Astrocyte (in vitro differentiated cells and primary cell): ENCODE measurements at regions not wholly inside any gene's neighbourhood (a gene's known extent, or its start where the extent isn't known, plus 50 kb on each side); places are given as distances from the start of the nearest gene placed in this dataset.

Experiments used
- DNase-seq: peaks from one replicate; pipeline ENCODE4 v3.0.0-alpha.2; 2010; ENCODE audit warnings: low read depth
- FAIRE-seq: peaks from 2 replicates; lab custom pipeline; 2011; peaks lifted over from hg19 to GRCh38; lab: Jason Lieb, UNC
- H2AFZ ChIP-seq: 2 replicates; pipeline ENCODE4 v1.6.0; 2012; ENCODE audit warnings: low read depth, low read length, inconsistent platforms
- H3K27ac ChIP-seq: 2 replicates; pipeline ENCODE4 v1.5.1; 2011; ENCODE audit warnings: low read depth, low read length, inconsistent platforms
- H3K27me3 ChIP-seq: 2 replicates; pipeline ENCODE4 v1.6.0; 2011; ENCODE audit warnings: low read length, inconsistent platforms; ENCODE audit not compliant: insufficient read depth
- H3K36me3 ChIP-seq: 2 replicates; pipeline ENCODE4 v1.5.1; 2011; ENCODE audit warnings: low read length, inconsistent platforms; ENCODE audit not compliant: insufficient read depth
- H3K4me1 ChIP-seq: 2 replicates; pipeline ENCODE4 v1.5.1; 2011; ENCODE audit warnings: low read length, inconsistent platforms; ENCODE audit not compliant: insufficient read depth
- H3K4me2 ChIP-seq: 2 replicates; pipeline ENCODE4 v1.6.0; 2012; ENCODE audit warnings: low read length, inconsistent platforms
- H3K4me3 ChIP-seq: 2 replicates; pipeline ENCODE4 v1.5.1; 2011; ENCODE audit warnings: low read depth, mild to moderate bottlenecking, low read length, inconsistent platforms; ENCODE audit not compliant: insufficient read depth
- H3K79me2 ChIP-seq: 2 replicates; pipeline ENCODE4 v1.6.0; 2012; ENCODE audit warnings: mild to moderate bottlenecking, low read length, inconsistent platforms; ENCODE audit not compliant: insufficient read depth
- H3K9ac ChIP-seq: 2 replicates; pipeline ENCODE4 v1.6.0; 2012; ENCODE audit warnings: mild to moderate bottlenecking, low read length, inconsistent platforms
- H3K9me3 ChIP-seq: 2 replicates; pipeline ENCODE4 v1.5.1; 2012; ENCODE audit warnings: low read depth, mild to moderate bottlenecking, low read length, inconsistent platforms; ENCODE audit not compliant: insufficient read depth
- H4K20me1 ChIP-seq: 2 replicates; pipeline ENCODE4 v1.6.0; 2012; ENCODE audit warnings: low read length, inconsistent platforms; ENCODE audit not compliant: insufficient read depth
- H3K27ac Mint-ChIP-seq: one replicate; pipeline ENCODE4 v1.8.0; 2021; ENCODE audit warnings: mild to moderate bottlenecking, mixed read lengths; ENCODE audit not compliant: unreplicated experiment
- H3K27me3 Mint-ChIP-seq: one replicate; pipeline ENCODE4 v1.8.0; 2021; ENCODE audit warnings: low read depth, mixed read lengths; ENCODE audit not compliant: unreplicated experiment
- H3K36me3 Mint-ChIP-seq: one replicate; pipeline ENCODE4 v1.8.0; 2021; ENCODE audit warnings: low read depth, mixed read lengths; ENCODE audit not compliant: unreplicated experiment
- H3K4me1 Mint-ChIP-seq: one replicate; pipeline ENCODE4 v1.8.0; 2021; ENCODE audit warnings: low read depth, mixed read lengths; ENCODE audit not compliant: unreplicated experiment
- H3K4me3 Mint-ChIP-seq: one replicate; pipeline ENCODE4 v1.8.0; 2021; ENCODE audit warnings: mild to moderate bottlenecking, moderate library complexity, mixed read lengths; ENCODE audit not compliant: unreplicated experiment
- H3K9me3 Mint-ChIP-seq: one replicate; pipeline ENCODE4 v1.8.0; 2021; ENCODE audit warnings: mild to moderate bottlenecking, mixed read lengths; ENCODE audit not compliant: unreplicated experiment
- EZH2 ChIP-seq: IDR thresholded peaks from 2 replicates; pipeline ENCODE4 v1.6.1; 2012; ENCODE audit warnings: mild to moderate bottlenecking, low read length, inconsistent platforms; ENCODE audit not compliant: insufficient read depth
- TF ChIP-seq, protein P1 (sequence below): IDR thresholded peaks from 2 replicates; pipeline ENCODE4 v1.5.1; 2011; ENCODE audit warnings: low read depth, mild to moderate bottlenecking, inconsistent platforms, low read length, moderate library complexity; ENCODE audit not compliant: insufficient read depth

DNA sequence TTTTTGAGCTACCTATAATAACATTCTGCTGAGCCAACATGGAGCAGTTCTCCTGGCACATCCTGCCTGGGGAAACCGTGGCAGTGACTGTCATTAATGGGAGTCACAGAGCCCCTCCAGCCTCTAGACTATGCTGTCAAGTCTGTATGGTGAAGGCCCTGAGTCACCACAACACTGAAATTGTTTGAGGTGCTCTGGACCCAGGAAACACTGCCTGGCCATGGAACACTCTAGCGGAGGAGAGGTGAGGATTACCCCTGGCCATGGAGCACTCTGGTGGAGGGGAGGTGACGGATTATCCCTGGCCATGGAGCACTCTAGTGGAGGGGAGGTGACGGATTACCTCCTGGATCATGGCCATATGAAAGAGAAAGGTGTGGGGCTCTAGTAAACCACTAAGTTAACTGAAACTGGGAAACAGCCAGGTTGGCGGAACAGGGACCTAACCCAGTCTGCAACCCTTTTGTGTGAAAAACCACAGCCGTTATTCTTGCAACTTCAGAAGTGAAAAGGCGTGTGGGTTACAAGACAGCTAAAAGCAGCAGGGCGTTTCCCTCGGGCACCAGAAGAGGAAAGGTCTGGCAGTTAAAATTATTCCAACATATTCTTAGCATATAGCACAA, 156.7 kb downstream of the KCNJ12 start:
- Histone ChIP-seq H4K20me1 (peaks cover 50% of the 10 kb centered on the region), H3K4me1 (no peaks in the 10 kb centered on the region), H3K9me3 (no peaks in the 10 kb centered on the region), H3K9ac (no peak overlapping the region), H3K4me2 (no peak overlapping the region), H3K27ac (no peak overlapping the region), H2AFZ (no peak overlapping the region), H3K36me3 (peaks cover 16% of the 10 kb centered on the region), H3K27me3 (no peaks in the 10 kb centered on the region), H3K4me3 (no peak overlapping the region), H3K79me2 (peaks cover 22% of the 10 kb centered on the region)
- H3K36me3 Mint-ChIP-seq = peaks cover 11% of the 10 kb centered on the region
- no peaks in the 10 kb centered on the region for H3K27me3 Mint-ChIP-seq
- FAIRE-seq (no peak), DNase-seq (no peak)
- no peaks in the 10 kb centered on the region for H3K4me1 Mint-ChIP-seq
- no peak overlapping the region for H3K4me3 Mint-ChIP-seq
- TF ChIP-seq EZH2 = no peak
- TF ChIP-seq, protein P1, sequence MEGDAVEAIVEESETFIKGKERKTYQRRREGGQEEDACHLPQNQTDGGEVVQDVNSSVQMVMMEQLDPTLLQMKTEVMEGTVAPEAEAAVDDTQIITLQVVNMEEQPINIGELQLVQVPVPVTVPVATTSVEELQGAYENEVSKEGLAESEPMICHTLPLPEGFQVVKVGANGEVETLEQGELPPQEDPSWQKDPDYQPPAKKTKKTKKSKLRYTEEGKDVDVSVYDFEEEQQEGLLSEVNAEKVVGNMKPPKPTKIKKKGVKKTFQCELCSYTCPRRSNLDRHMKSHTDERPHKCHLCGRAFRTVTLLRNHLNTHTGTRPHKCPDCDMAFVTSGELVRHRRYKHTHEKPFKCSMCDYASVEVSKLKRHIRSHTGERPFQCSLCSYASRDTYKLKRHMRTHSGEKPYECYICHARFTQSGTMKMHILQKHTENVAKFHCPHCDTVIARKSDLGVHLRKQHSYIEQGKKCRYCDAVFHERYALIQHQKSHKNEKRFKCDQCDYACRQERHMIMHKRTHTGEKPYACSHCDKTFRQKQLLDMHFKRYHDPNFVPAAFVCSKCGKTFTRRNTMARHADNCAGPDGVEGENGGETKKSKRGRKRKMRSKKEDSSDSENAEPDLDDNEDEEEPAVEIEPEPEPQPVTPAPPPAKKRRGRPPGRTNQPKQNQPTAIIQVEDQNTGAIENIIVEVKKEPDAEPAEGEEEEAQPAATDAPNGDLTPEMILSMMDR = no peak
- no peak overlapping the region for H3K27ac Mint-ChIP-seq
- peaks cover 6% of the 10 kb centered on the region for H3K9me3 Mint-ChIP-seq

DNA sequence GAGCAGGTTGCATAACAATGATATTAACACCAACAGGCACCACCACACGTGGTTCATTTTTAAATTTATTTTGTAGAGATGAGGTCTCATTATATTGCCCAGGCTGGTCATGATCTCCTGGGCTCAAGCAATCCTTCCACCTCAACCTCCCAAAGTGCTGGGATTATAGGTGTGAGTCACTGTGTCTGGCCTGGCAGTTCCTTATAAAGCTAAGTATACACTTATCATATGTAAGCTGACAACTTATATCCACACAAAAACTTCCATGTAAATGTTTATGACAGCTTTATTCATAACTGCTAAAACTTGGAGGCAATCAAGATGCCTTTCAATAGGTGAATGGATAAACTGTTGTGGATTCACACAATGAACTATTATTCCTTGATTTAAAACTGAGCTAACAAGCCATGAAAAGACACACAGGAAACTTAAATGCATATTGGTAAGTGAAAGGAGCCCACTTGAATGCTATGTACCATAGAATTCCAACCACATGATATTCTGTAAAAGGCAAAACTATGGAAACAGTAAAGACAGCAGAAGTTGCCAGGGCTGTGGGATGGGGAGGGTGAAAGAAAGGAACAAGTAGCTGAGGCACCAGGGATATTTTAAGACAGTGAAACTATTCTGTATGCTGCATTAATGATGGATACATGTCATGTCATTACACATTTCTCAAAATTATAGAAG, 156.5 kb upstream of the KCNJ18 start:
- TF ChIP-seq EZH2 = no peak
- TF ChIP-seq, protein P1 = no peak
- H3K27me3 ChIP-seq = no peaks in the 10 kb centered on the region
- H3K4me1 ChIP-seq = no peaks in the 10 kb centered on the region
- H3K4me3 Mint-ChIP-seq = no peak overlapping the region
- peaks cover 16% of the 10 kb centered on the region for H3K36me3 ChIP-seq
- no peak overlapping the region for H3K27ac Mint-ChIP-seq
- DNase-seq (no peak), FAIRE-seq (no peak)
- H3K79me2 ChIP-seq = peaks cover 33% of the 10 kb centered on the region
- H3K27ac ChIP-seq = no peak overlapping the region
- no peaks in the 10 kb centered on the region for H3K27me3 Mint-ChIP-seq
- no peak overlapping the region for H3K4me2 ChIP-seq
- H3K4me1 Mint-ChIP-seq = no peaks in the 10 kb centered on the region
- peaks cover 22% of the 10 kb centered on the region for H3K36me3 Mint-ChIP-seq
- H3K9me3 ChIP-seq = no peaks in the 10 kb centered on the region
- H3K4me3 ChIP-seq = no peak overlapping the region
- H4K20me1 ChIP-seq = peaks cover 57% of the 10 kb centered on the region
- H3K9me3 Mint-ChIP-seq = peaks cover 6% of the 10 kb centered on the region
- H3K9ac ChIP-seq = no peak overlapping the region
- H2AFZ ChIP-seq = no peak overlapping the region

DNA sequence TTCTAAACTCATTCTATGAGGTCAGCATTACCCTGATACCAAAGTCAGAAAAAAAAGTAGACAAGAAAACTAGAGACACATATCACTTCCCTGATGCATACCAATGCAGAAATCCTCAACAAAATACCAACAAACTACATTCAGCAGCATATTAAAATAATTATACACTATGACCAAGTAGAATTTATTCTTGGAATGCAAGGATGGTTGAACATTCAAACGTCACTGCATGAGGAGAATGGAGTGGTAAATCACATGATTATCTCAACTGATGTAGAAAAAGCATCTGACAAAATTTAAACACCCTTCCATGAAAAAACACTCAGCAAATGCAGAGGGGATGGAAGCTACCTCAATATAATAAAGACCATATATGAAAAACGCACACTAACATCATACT, 155.0 kb upstream of the KCNJ18 start:
- Histone ChIP-seq H3K4me2 (no peak overlapping the region), H3K27ac (no peak overlapping the region), H3K4me3 (no peak overlapping the region), H4K20me1 (peaks cover 61% of the 10 kb centered on the region), H3K27me3 (no peaks in the 10 kb centered on the region), H3K9me3 (no peaks in the 10 kb centered on the region), H2AFZ (no peak overlapping the region), H3K79me2 (peaks cover 42% of the 10 kb centered on the region), H3K9ac (no peak overlapping the region), H3K4me1 (no peaks in the 10 kb centered on the region), H3K36me3 (peaks cover 12% of the 10 kb centered on the region)
- Mint-ChIP-seq H3K4me1 (no peaks in the 10 kb centered on the region), H3K4me3 (no peak overlapping the region), H3K9me3 (peaks cover 6% of the 10 kb centered on the region), H3K27ac (no peak overlapping the region), H3K36me3 (peaks cover 24% of the 10 kb centered on the region), H3K27me3 (no peaks in the 10 kb centered on the region)
- no peak for DNase-seq
- FAIRE-seq = no peak
- TF ChIP-seq EZH2 = no peak
- TF ChIP-seq, protein P1 = no peak
